AG04449 (cell line): ENCODE measurements at regions not wholly inside any gene's neighbourhood (a gene's known extent, or its start where the extent isn't known, plus 50 kb on each side); places are given as distances from the start of the nearest gene placed in this dataset.

Experiments
- CTCF ChIA-PET: fragments of 350-600 bp; formaldehyde crosslinking; extraction: SDS; loops from one replicate; lab custom pipeline; 2021; ENCODE audit warnings: antibody characterized with exemption; lab: Yijun Ruan, JAX
- POLR2A ChIA-PET: fragments of 400-600, 350-600 bp; formaldehyde crosslinking; extraction: SDS; loops from one replicate; lab custom pipeline; 2020; ENCODE audit warnings: antibody characterized with exemption, inconsistent platforms; lab: Yijun Ruan, JAX
- DNase-seq: peaks from one replicate; pipeline ENCODE4 v3.0.0-alpha.2; 2010; ENCODE audit warnings: low read depth, low spot score
- H3K4me3 ChIP-seq: 2 replicates; pipeline ENCODE4 v1.5.1; 2011; ENCODE audit warnings: low read depth, mild to moderate bottlenecking, control low read depth, low read length
- CTCF ChIP-seq: IDR thresholded peaks from one replicate; pipeline ENCODE4 v1.5.1; 2011; ENCODE audit warnings: mild to moderate bottlenecking, moderate library complexity, low read length, control low read depth, inconsistent platforms; ENCODE audit not compliant: insufficient read depth; ENCODE audit errors: missing control alignments

DNA sequence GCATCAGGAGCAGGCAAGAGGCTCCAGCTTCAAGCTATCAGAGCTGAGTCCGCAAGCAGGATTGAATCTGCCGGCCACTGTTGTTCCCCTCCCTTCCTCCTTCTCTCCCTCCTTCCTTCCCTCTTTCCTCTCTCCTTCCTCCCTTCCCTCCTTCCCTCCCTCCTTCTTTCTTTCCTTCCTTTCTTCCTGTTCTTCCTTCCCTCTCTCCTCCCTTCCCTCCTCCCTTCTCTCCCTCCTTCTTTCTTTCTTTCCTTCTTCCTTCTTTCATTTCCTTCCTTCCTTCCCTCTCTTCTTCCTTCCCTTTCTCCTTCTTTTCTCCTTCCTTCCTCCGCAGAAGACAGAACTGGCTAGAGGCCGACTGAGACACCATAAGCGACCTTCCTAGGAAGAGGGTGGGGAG is 534.0 kb downstream of the NPHP4 start:
- no peak overlapping the region for H3K4me3 ChIP-seq
- no peak for TF ChIP-seq CTCF
- CTCF ChIA-PET = no interaction called here
- POLR2A ChIA-PET = no interaction called here
- no peak for DNase-seq

DNA sequence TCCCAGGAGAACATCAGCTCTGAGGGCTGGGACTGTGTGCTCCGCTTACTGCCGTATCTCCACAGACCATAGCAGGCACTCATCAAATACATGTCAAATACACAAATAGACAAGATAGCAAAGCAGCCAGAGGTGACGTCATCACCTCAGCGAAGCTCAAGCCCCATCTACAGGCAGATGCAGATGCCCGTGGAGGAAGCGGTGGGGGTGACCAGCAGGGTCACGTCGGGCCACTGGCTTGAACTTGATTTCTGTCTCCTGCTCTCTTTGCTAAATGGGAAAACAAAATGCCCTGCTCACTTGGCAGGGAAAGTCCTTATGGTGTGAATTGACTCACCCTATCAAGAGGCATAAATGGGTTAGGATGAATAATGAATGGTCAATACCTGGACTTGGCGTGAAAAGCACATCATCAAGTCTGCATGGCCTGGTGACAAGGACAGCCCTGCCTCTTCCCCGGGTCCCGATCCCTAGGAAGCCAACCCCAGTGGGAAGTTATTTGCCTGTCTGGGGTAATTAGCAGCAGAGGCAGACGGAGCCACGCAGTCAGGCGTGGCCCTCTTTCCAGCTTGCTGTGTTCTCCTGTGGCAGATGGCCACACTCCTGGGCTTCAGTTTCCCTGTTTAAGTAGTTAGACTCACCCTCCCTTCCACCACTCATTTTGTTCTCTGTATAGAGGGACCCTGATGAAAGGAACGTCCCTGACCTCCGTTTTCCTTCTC is 536.0 kb downstream of the NPHP4 start:
- H3K4me3 ChIP-seq = no peak overlapping the region
- CTCF ChIA-PET = no interaction called here
- no peak for DNase-seq
- POLR2A ChIA-PET = no interaction called here
- no peak for TF ChIP-seq CTCF

DNA sequence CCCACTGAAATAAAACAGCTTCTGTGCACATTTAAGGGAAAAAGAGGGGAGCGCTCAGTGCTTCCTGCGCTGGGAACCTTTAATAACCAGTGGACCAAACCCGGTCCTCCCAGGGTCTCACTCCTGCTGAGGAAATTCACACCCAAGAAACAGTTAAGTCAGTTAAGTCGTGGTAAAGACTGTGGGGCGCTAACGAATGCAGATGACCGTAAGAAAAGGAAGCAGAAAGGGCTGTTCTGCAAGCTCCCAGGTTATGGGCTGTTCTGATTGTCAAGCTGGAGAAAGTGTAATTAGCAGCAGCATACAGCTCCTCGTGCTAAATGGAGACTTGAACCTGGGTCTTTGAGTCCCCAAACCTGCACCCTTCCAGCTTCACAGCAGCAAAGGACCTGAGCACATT is 536.6 kb downstream of the NPHP4 start:
- ChIA-PET POLR2A (no interaction called here), CTCF (no interaction called here)
- no peak for TF ChIP-seq CTCF
- DNase-seq = no peak
- no peak overlapping the region for H3K4me3 ChIP-seq

DNA sequence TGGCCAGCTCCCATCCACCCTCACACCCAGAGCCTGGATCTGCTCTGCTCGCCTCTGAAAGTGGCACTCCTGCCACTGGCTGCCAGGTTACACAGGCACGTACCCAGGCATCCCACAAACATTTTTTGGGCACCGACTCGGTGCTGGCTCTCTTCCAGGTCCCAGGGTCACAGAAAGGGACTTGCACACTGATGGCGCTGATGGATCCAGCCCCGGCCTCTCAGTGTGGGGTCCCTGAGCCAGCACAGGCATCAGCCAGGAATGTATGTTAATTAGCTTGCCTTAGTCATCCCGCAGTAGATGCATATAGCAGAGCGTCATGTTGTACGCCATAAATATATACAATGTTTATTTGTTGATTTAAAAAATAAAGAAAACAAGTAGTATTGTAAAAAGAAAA is 537.2 kb downstream of the NPHP4 start:
- POLR2A ChIA-PET = no interaction called here

GRCh38 chr1:5453347-5453746 is 538.9 kb downstream of the NPHP4 start:
- DNase-seq = no peak
- no peak overlapping the region for H3K4me3 ChIP-seq
- TF ChIP-seq CTCF = no peak
- ChIA-PET POLR2A (no interaction called here), CTCF (no interaction called here)

More for the DNA sequence above, 537.2 kb downstream of the NPHP4 start:
- CTCF ChIA-PET = no interaction called here
- TF ChIP-seq CTCF = no peak
- DNase-seq = no peak
- no peak overlapping the region for H3K4me3 ChIP-seq

DNA sequence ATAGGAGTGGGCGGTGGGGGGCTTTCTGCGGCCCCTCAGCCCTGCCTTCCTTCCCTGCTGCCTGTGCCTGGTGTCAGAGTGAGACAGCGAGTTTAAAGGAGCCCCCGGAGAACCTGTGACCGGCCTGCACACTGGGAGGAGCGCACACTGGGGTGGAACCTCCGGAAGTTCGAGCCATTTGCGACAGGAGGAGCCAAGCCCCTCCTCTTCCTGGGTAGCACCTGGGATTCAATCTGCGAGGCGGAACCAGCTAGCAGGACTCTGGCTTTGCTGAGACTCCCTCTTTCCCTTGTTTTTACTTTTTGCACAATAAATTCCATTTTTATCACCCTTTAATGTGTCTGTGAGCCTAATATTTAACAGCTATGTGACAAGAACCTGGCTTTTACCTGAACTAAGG is 540.6 kb downstream of the NPHP4 start:
- ChIA-PET CTCF (no interaction called here), POLR2A (no interaction called here)
- no peak for TF ChIP-seq CTCF
- no peak overlapping the region for H3K4me3 ChIP-seq
- DNase-seq = no peak
